ENCODE measurements at regions not wholly inside any gene's neighbourhood (a gene's known extent, or its start where the extent isn't known, plus 50 kb on each side); places are given as distances from the start of the nearest gene placed in this dataset.

GRCh38 chr15:85924088-85924487 lies 129.4 kb upstream of the KLHL25 start:
- DNase-seq (ENCODE audit: low read depth): no peak
- TF ChIP-seq CTCF (conservative IDR thresholded peaks at IDR 0.05; ENCODE audit: low read length): no peak
- H3K4me3 ChIP-seq (ENCODE audit: low read length): no peak overlapping the region

GRCh38 chr15:85925649-85926237 lies 131.0 kb upstream of the KLHL25 start:
- H3K4me3 ChIP-seq (ENCODE audit: low read length): no peak overlapping the region
- no peak for TF ChIP-seq CTCF (conservative IDR thresholded peaks at IDR 0.05; ENCODE audit: low read length)
- DNase-seq (ENCODE audit: low read depth): no peak

GRCh38 chr15:85926834-85927233 lies 132.1 kb upstream of the KLHL25 start:
- DNase-seq (ENCODE audit: low read depth): no peak
- no peak for TF ChIP-seq CTCF (conservative IDR thresholded peaks at IDR 0.05; ENCODE audit: low read length)
- no peak overlapping the region for H3K4me3 ChIP-seq (ENCODE audit: low read length)

GRCh38 chr15:85927931-85928537 lies 133.3 kb upstream of the KLHL25 start:
- no peak for DNase-seq (ENCODE audit: low read depth)
- H3K4me3 ChIP-seq (ENCODE audit: low read length): no peak overlapping the region
- no peak for TF ChIP-seq CTCF (conservative IDR thresholded peaks at IDR 0.05; ENCODE audit: low read length)

- H3K4me3 ChIP-seq (ENCODE audit: low read length): no peak overlapping the region
- DNase-seq (ENCODE audit: low read depth): peak; percentile 6
- no peak for TF ChIP-seq CTCF (conservative IDR thresholded peaks at IDR 0.05; ENCODE audit: low read length)
These were observed 135.1 kb upstream of the KLHL25 start for GRCh38 chr15:85929786-85930185.

GRCh38 chr15:85932391-85932790 lies 137.7 kb upstream of the KLHL25 start:
- TF ChIP-seq CTCF (conservative IDR thresholded peaks at IDR 0.05; ENCODE audit: low read length): no peak
- DNase-seq (ENCODE audit: low read depth): no peak
- H3K4me3 ChIP-seq (ENCODE audit: low read length): no peak overlapping the region

GRCh38 chr15:85934691-85935090 lies 140.0 kb upstream of the KLHL25 start:
- TF ChIP-seq CTCF (conservative IDR thresholded peaks at IDR 0.05; ENCODE audit: low read length): no peak
- DNase-seq (ENCODE audit: low read depth): no peak
- no peak overlapping the region for H3K4me3 ChIP-seq (ENCODE audit: low read length)
